ENCODE measurements at regions not wholly inside any gene's neighbourhood (a gene's known extent, or its start where the extent isn't known, plus 50 kb on each side); places are given as distances from the start of the nearest gene placed in this dataset.

DNA sequence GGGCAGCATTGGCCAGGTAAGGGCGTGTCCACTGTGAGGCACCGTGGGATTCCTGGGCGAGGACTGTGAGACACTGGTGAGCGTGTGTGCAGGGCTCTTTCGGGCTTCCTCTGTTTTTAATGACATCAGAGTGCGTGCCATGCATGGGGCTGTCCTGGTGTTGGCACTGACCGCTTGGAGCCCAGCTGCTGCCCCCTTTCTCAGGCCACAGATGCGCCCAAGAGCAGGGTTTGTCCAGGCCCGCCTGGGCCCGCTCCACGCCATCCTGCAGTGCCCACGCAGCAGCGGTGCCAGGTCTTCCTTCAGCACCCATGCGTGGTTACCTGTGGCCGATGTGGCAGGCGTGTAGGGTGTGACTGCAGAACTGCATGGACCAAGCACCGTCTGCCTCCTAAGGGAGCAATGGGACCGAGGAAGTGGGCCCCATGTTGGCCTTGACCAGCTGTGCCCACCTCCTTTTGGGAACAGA lies 72.3 kb upstream of the SEPTIN5 start (continued):
- TF ChIP-seq, protein P1, sequence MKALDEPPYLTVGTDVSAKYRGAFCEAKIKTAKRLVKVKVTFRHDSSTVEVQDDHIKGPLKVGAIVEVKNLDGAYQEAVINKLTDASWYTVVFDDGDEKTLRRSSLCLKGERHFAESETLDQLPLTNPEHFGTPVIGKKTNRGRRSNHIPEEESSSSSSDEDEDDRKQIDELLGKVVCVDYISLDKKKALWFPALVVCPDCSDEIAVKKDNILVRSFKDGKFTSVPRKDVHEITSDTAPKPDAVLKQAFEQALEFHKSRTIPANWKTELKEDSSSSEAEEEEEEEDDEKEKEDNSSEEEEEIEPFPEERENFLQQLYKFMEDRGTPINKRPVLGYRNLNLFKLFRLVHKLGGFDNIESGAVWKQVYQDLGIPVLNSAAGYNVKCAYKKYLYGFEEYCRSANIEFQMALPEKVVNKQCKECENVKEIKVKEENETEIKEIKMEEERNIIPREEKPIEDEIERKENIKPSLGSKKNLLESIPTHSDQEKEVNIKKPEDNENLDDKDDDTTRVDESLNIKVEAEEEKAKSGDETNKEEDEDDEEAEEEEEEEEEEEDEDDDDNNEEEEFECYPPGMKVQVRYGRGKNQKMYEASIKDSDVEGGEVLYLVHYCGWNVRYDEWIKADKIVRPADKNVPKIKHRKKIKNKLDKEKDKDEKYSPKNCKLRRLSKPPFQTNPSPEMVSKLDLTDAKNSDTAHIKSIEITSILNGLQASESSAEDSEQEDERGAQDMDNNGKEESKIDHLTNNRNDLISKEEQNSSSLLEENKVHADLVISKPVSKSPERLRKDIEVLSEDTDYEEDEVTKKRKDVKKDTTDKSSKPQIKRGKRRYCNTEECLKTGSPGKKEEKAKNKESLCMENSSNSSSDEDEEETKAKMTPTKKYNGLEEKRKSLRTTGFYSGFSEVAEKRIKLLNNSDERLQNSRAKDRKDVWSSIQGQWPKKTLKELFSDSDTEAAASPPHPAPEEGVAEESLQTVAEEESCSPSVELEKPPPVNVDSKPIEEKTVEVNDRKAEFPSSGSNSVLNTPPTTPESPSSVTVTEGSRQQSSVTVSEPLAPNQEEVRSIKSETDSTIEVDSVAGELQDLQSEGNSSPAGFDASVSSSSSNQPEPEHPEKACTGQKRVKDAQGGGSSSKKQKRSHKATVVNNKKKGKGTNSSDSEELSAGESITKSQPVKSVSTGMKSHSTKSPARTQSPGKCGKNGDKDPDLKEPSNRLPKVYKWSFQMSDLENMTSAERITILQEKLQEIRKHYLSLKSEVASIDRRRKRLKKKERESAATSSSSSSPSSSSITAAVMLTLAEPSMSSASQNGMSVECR (CRISPR knock-in tag; IDR thresholded peaks at IDR 0.05): no peak
- TF ChIP-seq, protein P2, sequence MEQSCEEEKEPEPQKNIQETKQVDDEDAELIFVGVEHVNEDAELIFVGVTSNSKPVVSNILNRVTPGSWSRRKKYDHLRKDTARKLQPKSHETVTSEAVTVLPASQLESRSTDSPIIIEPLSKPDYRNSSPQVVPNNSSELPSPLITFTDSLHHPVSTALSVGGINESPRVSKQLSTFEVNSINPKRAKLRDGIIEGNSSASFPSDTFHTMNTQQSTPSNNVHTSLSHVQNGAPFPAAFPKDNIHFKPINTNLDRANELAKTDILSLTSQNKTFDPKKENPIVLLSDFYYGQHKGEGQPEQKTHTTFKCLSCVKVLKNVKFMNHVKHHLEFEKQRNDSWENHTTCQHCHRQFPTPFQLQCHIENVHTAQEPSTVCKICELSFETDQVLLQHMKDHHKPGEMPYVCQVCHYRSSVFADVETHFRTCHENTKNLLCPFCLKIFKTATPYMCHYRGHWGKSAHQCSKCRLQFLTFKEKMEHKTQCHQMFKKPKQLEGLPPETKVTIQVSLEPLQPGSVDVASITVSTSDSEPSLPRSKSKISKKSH (CRISPR knock-in tag; IDR thresholded peaks at IDR 0.05): no peak
- TF ChIP-seq NR3C1 (CRISPR knock-in tag; IDR thresholded peaks at IDR 0.05) (no peak), GTF2A2 (tag; IDR thresholded peaks at IDR 0.05) (no peak), DPF2 (IDR thresholded peaks at IDR 0.05) (no peak), NR2C2 (CRISPR knock-in tag; IDR thresholded peaks at IDR 0.05) (no peak), NR2C2 (tag; IDR thresholded peaks at IDR 0.05) (no peak)
